ENCODE measurements at regions not wholly inside any gene's neighbourhood (a gene's known extent, or its start where the extent isn't known, plus 50 kb on each side); places are given as distances from the start of the nearest gene placed in this dataset.

DNA sequence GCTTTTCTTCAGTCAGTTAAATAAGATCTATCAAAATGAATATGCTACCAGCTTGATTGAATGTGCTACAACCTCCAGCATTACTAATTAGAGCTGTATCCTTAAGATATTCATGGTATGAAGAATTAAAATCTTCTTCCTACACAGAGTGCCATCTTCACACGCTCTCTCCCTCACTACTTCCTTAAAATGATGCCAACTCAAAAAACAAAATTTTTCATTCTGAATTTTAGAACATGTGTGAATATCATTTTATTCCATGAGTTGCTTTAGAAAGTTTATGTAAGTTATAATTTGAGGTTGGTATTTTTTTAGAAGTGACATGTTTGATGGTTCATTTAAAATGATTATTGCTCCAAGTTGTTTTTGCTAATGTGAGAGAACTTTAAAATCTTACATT lies 407.5 kb upstream of the CELF2 start:
- ChIA-PET POLR2A (ENCODE audit: unreplicated experiment) (no interaction called here), CTCF (no interaction called here)
- Histone ChIP-seq H3F3A (ENCODE audit: insufficient read depth, low read depth) (no peaks in the 10 kb centered on the region), H3K27me3 (ENCODE audit: insufficient read depth, low read depth) (0 out of 2 replicates have a peak, but pooled peaks cover 15% of the 10 kb centered on the region), H3K9me3 (ENCODE audit: insufficient read depth, low read depth) (no peaks in the 10 kb centered on the region), H3K4me1 (replicated peaks; ENCODE audit: insufficient read depth) (no peaks in the 10 kb centered on the region), H2AFZ (no peak overlapping the region), H3K79me2 (ENCODE audit: low read depth) (no peaks in the 10 kb centered on the region), H4K20me1 (ENCODE audit: insufficient read depth) (no peaks in the 10 kb centered on the region), H3K27ac (no peak overlapping the region), H3K36me3 (ENCODE audit: low read depth) (no peaks in the 10 kb centered on the region), H3K4me3 (no peak overlapping the region), H3K4me2 (no peak overlapping the region), H3K9me2 (ENCODE audit: insufficient read depth) (no peaks in the 10 kb centered on the region)
- intact Hi-C loops (cut with micrococcal nuclease; ENCODE audit: unreplicated experiment): no loop called here
- BruUV-seq (replicated peaks): no TSS peak
- no peak for DNase-seq
- TF ChIP-seq, protein P1, sequence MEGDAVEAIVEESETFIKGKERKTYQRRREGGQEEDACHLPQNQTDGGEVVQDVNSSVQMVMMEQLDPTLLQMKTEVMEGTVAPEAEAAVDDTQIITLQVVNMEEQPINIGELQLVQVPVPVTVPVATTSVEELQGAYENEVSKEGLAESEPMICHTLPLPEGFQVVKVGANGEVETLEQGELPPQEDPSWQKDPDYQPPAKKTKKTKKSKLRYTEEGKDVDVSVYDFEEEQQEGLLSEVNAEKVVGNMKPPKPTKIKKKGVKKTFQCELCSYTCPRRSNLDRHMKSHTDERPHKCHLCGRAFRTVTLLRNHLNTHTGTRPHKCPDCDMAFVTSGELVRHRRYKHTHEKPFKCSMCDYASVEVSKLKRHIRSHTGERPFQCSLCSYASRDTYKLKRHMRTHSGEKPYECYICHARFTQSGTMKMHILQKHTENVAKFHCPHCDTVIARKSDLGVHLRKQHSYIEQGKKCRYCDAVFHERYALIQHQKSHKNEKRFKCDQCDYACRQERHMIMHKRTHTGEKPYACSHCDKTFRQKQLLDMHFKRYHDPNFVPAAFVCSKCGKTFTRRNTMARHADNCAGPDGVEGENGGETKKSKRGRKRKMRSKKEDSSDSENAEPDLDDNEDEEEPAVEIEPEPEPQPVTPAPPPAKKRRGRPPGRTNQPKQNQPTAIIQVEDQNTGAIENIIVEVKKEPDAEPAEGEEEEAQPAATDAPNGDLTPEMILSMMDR (conservative IDR thresholded peaks at IDR 0.05): no peak
- TF ChIP-seq EZH2 (IDR thresholded peaks at IDR 0.05; ENCODE audit: low read depth): no peak

DNA sequence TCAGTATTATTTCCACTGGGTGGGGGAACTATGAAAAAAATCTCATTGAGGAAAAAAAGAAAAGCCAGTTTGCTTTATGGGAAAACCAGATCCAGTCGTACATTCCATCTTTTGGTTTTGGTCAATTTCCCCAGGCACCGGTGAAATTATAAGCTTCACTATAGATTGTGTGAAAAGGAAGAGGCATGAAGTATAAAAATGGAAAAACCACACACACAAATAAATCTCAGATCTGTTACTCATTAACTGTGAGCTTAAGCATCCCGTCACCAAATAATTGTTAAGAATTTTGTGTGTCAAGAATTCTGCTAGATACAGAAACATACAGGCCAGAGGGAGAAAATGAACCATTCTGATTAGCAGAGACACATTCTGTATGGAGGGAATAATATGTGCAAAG lies 405.5 kb upstream of the CELF2 start:
- ChIA-PET POLR2A (ENCODE audit: unreplicated experiment) (no interaction called here), CTCF (no interaction called here)
- TF ChIP-seq, protein P1 (conservative IDR thresholded peaks at IDR 0.05): no peak
- TF ChIP-seq EZH2 (IDR thresholded peaks at IDR 0.05; ENCODE audit: low read depth): no peak

DNA sequence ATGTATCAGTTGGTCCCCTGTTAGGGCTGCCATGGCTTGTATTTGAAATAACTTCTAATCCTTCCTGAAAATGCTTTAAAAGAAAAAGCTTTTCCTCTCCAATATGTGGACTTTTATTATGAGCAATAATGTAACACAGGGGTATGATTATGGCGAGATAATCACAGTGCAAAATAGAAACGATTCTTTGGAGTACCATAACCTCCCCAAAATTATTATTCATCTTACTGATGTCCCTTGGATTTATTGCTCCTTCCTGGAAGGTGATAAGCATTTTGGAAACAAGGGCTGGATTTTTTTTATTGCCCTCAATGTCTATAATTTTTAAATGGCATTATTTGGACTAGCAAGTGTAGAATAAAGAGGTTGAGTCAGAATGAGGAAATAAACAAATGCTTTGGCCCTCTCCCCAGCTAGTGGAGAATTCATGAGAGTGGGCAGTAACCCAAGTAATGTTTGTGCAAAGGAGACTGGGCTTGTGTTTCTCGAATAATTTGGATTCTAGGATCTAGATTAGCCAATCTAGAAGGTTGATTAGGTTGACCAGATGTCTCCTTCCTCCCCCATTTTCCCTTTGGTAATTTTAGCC lies 403.9 kb upstream of the CELF2 start:
- DNase-seq: no peak
- H3K4me3 ChIP-seq: no peak overlapping the region
- H3K4me2 ChIP-seq: no peak overlapping the region
- no peak for TF ChIP-seq EZH2 (IDR thresholded peaks at IDR 0.05; ENCODE audit: low read depth)
- TF ChIP-seq, protein P1 (conservative IDR thresholded peaks at IDR 0.05): no peak
- ChIA-PET POLR2A (ENCODE audit: unreplicated experiment) (no interaction called here), CTCF (no interaction called here)
- H3K79me2 ChIP-seq (ENCODE audit: low read depth): no peaks in the 10 kb centered on the region
- H4K20me1 ChIP-seq (ENCODE audit: insufficient read depth): no peaks in the 10 kb centered on the region
- H3K9me2 ChIP-seq (ENCODE audit: insufficient read depth): no peaks in the 10 kb centered on the region
- H3K36me3 ChIP-seq (ENCODE audit: low read depth): no peaks in the 10 kb centered on the region
- no peaks in the 10 kb centered on the region for H3K4me1 ChIP-seq (replicated peaks; ENCODE audit: insufficient read depth)
- H3K27me3 ChIP-seq (ENCODE audit: insufficient read depth, low read depth): peaks cover 19% of the 10 kb centered on the region; the same call in 1 of the 2 replicates
- no TSS peak for BruUV-seq (replicated peaks)
- H2AFZ ChIP-seq: no peak overlapping the region
- no peaks in the 10 kb centered on the region for H3F3A ChIP-seq (ENCODE audit: insufficient read depth, low read depth)
- no peaks in the 10 kb centered on the region for H3K9me3 ChIP-seq (ENCODE audit: insufficient read depth, low read depth)
- H3K27ac ChIP-seq: no peak overlapping the region
- intact Hi-C loops (cut with micrococcal nuclease; ENCODE audit: unreplicated experiment): no loop called here

More for the DNA sequence above, 405.5 kb upstream of the CELF2 start:
- Histone ChIP-seq H3K4me3 (no peak overlapping the region), H2AFZ (no peak overlapping the region), H3F3A (ENCODE audit: insufficient read depth, low read depth) (no peaks in the 10 kb centered on the region), H3K27ac (no peak overlapping the region), H3K79me2 (ENCODE audit: low read depth) (no peaks in the 10 kb centered on the region), H3K9me3 (ENCODE audit: insufficient read depth, low read depth) (no peaks in the 10 kb centered on the region), H3K9me2 (ENCODE audit: insufficient read depth) (no peaks in the 10 kb centered on the region), H3K27me3 (ENCODE audit: insufficient read depth, low read depth) (peaks cover 18% of the 10 kb centered on the region; the same call in 1 of the 2 replicates), H3K4me2 (no peak overlapping the region), H4K20me1 (ENCODE audit: insufficient read depth) (no peaks in the 10 kb centered on the region), H3K36me3 (ENCODE audit: low read depth) (no peaks in the 10 kb centered on the region), H3K4me1 (replicated peaks; ENCODE audit: insufficient read depth) (no peaks in the 10 kb centered on the region)
- DNase-seq: no peak
- intact Hi-C loops (cut with micrococcal nuclease; ENCODE audit: unreplicated experiment): no loop called here
- no TSS peak for BruUV-seq (replicated peaks)
